Limb (tissue), 2 donors: ENCODE measurements at regions not wholly inside any gene's neighbourhood (a gene's known extent, or its start where the extent isn't known, plus 50 kb on each side); places are given as distances from the start of the nearest gene placed in this dataset.
"Not testable (repeated sequence)": the region's sequence is repeated elsewhere in the genome, so short reads cannot be mapped to it uniquely, and the experiment has no call there.

ENCODE experiments used
- DNase-seq, 2 donors: peaks; one replicate each; pipeline ENCODE4 v3.0.0-alpha.2; 2016; ENCODE audit errors: extremely low spot score in 2 of 2

DNA sequence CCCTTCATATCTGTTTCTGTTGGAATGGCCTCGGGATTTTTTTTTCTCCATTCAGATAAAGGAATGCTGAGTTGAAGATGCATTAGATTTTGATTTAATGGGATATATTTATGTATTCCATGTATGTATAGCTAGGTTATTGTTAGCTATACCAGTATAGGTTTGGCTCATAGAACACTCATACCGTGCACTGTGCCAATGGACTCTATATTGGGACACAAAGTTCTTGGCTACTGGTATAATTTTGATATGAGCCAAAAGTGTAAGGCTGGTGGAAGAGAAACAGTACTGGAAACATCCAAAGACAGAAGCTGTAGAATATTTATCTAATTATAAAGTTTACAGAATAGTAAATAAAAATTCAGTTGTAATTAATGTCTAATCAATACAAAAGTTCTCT is 1912.1 kb downstream of the STIM2 start:
- no peak for DNase-seq

DNA sequence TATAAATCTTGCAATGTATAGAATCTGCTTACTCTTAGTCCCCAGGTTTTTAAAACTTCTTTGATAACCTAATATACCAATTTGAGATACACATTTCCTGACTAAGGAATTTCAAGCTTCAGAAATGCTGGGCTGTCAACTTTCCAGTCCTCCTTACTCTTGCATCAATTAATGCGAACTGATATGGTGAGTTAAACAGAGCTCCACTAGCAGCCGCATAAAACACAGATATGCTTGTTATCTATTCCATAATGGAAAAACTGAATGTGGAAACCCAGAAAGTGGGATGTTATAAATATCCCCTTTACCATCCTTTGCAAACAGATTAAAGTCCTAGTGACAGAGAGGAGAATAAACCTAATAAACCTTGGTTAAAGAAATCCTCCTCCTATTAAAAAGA is 1913.7 kb downstream of the STIM2 start:
- DNase-seq: no peak

DNA sequence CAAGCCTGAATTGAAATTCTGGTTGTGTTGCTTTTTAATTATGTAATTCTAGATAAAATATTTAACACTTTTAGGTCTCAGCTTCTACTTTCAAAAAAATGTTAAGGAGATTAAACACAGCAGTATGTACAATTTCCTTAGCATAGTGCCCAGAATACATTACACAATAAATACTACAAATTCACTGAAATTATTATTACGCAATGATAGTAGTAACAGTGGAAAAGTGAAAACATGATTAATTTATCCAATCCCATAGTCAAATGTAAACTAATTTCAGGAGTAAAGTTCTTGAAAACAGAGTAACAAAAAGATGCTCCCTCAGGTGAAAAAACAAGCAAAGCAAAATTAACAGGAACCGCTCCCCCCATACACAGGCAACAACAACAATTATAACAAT is 1915.4 kb downstream of the STIM2 start:
- DNase-seq: no peak

DNA sequence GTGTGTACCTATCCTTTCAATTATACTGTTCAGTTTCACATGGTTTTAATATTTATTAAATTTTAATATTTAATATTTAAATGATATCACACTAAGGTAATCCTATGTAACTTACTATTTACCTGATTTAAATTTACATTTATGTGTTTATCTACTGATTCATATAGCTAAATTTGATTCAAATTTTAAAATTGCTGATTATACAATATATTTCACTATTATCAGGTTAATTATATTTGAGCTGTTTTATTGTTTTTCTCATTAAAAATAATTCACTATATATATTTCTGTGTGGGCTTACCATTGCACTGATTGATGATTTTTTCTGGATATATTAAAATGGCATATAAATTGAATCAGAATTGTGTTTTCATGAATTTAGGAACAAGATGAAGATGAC is 1923.5 kb downstream of the STIM2 start:
- DNase-seq: no peak

DNA sequence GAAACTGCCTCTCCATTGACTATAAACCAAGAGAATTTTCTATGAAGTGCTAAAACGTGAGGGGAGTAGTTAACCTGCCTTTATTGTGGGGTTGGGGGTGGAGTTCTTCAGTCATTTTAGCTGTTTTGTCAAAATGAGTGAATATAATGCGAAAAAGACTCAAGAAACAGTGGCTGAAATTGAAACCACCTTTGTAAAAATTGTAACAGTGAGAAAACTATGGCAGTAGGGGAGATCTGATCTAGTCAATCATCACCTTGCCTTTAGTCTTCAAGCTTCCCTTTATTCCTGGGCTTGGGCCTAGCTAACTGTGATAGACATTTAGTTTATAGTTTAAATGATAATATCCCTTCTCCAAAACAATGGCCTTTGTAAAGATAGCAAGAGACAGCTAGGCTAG is 1927.3 kb downstream of the STIM2 start:
- DNase-seq: no peak

DNA sequence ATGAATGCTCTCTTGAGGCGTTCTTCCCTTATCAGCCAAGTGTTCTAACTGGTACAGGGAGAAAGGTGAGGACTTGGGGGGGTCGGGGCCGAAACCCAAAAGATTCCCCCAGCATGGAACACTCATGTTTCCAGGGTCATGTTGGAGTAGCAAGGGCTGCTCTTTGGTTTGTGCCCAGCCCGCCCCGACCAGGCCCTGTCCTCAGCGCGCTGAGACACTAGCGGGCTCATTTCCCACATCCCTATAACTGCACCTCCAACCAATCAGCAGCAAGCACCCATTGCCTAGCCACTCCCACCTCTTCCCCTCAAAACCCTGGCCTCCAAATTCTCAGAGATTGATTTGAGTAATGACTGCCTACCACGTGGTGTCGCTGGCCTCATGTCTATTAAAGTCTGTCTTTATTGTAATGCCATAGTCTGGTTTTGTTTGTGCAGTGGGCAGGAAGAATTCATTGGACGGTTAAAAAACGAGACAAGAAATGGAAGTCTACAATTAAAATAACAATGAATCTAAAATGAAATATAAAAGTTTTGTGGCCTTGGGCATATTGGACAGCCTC is 1928.4 kb downstream of the STIM2 start:
- no peak for DNase-seq

DNA sequence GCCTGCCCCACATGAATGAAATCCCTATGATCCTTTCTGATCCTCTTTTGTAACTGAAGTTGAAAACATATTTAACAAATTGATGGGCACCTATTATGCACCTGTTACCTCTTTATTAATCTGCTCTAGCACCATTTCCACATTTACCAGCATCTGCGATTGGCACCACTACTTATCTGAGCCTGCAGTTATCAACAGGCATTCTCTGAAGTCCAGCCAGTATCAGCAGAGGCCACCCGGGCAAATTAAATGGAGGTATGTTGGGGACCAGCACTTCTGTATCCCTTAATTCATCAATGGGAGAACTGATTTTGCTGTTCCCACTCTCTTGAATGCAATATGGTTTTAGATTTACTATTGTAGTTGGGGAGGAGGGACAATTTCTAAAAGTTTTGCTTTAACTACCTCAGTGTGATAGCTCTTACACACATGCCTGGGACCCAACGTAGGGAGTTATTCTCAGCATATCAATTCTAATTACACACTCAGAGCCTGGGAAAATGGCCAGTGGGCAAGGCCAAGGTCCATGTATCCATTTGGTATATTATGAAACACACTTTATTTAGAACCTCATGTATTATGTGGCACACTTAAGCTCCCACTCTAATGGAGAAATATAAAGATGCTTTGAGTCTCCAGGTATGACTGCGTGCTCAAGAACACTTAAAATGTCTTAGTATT is 1927.1 kb upstream of the PCDH7 start:
- no peak for DNase-seq

DNA sequence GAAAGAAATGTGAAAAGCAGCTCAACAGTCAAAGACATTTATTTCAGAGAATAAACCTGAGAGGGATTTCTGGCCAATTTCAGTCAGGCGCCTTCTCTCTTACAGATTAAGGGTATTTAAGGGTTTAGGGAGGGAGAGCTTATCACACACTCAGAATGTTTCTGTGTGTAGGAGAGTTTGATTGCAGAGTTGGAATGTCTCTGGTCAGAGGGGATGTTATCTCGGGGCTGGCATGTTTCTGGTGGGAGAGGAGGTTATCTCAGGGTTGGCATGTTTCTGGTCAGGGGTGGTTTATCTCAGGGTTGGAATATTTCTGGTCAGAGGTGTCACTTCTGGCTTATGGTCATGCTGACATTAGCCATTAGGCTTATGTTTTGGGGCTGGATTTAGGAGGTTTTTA is 1920.5 kb upstream of the PCDH7 start:
- DNase-seq: no peak

DNA sequence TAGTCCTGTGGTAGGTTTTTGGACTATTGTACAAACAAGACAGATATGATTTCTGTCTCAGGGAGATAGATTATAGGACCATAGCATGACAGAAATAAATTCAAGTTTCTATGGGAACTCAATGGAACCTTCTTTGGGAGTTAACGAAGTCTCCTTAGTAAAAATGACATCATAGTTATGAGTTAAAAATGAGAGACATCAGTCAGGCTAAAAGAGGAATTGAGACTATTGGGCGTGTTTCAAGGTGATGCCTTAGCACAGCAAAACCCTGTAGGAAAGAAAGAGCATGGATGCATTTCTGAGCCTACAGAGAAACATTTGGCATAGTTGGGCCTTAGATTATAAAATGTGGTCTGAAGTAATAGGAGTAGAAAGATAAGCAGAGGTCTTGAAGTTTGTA is 1909.1 kb upstream of the PCDH7 start:
- DNase-seq: no peak

DNA sequence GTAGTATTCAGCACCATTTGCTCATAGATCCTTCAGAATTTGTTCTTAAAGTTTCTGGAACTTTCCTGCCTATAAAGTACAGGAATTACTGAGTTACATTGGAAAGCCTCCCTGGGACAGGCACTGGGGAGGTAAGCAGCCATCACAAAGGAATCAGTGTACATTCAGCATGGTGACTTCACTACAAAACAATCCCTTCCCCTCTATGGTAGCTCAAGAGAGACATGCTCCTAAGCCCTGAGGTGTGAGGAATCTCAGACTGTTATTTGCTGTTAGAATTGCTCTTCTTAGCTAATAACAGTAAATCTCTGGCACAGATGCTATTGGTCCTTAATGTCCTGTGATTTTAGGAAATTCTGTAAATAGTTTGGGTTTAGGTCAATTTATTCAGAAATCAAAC is 1898.0 kb upstream of the PCDH7 start:
- no peak for DNase-seq

DNA sequence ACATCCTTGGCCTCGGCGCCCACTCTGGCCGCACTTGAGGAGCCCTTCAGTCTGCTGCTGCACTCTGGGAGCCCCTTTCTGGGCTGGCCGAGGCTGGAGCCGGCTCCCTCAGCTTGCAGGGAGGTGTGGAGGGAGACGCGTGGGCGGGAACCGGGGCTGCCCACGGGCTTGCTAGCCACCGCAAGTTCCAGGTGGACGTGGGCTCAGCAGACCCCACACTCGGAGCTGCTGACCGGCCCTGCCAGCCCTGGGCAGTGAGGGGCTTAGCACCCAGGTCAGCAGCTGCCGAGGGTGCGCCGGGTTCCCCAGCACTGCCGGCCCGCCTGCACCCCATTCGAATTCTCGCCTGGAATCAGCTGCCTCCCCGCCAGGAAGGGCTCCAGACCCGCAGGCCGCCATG is 1892.3 kb upstream of the PCDH7 start:
- no peak for DNase-seq

DNA sequence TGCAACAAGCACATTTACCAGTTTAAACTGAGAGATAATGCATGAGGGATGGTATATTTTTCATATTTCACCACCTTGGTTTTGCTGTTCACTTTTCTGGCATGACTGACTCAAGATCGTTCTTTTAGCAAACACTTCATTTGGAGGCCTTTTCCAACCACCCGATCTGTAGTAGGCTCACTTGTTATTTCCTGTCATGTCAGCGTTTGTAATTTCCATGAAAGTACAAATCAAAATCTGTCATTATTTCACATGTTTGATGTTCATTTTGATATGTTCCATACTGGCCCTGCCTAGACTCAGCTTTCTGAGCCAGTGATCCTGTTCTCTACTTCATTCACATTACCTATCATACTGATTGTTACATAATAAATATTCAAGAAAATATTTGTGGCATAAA is 1888.3 kb upstream of the PCDH7 start:
- DNase-seq: no peak

DNA sequence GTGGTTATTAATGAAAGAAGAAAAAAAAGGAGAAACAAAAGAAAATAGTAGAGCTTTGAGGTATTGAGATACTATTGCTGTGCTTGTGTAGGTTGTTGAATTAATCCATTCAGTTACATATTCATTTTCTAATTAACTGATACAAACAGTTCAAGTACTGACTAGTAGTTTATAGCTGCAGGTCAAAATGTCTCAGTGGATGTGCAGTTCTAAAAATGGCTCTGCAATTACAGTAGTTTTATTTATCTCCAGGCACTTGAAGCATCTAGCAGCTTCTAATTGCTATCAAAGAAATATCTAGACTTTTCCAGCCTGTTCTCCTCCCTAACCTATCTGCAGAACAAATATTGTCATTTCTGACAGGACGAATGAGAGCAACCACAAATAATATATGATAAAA is 1887.7 kb upstream of the PCDH7 start:
- DNase-seq: no peak

DNA sequence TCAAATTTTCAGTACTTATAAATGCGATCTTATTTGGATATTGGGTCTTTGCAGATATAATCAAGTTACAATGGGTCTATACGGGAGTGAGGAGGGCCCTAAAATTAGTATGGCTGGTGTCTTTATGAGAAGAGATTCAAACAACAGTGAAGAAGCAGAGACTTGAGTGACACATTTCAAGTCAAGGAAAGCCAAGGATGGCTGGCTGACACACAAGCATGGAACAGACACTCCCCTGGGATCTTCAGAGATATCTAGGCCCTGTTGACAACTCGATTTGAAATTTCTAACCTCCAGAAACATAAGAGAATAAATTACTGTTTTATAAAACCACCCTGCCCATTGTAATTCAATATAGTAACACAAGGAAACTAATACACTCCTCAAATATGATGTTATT is 1886.0 kb upstream of the PCDH7 start:
- DNase-seq: no peak

DNA sequence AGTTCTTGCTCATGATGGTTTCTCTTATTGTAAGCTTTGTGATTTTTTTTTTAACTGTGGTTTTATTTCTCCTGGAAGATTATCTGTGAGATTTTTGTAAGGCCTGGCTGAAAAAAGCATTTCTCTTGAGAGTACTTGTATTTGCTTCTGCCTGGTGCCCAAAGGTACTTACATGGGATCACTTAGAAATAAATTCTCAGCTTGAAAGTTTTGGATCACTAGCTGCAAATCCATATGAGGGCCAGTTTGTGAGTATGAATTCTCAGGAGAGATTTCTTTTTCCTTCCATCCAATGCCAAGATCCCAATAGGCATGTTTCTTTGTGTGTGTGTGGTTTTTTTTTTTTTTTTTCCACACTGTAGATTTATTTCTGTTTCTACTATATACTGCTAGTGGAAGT is 1884.7 kb upstream of the PCDH7 start:
- no peak for DNase-seq

DNA sequence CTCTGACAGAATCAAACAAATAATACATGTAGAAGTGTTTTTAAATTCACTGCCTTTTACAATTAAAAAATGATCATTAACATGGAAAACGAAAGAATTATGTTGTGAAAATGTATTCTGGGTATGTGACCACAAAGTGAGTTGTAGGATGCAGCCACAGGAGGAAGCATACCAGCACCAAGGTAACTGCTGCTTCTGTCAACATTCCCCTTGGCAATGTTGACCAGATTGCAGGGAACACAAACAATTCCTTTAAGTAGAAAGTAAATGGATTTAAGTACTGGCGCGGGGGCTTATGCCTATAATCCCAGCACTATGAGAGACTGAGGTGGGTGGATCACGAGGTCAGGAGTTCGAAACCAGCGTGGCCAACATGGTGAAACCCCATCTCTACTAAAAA is 1877.9 kb upstream of the PCDH7 start:
- no peak for DNase-seq

DNA sequence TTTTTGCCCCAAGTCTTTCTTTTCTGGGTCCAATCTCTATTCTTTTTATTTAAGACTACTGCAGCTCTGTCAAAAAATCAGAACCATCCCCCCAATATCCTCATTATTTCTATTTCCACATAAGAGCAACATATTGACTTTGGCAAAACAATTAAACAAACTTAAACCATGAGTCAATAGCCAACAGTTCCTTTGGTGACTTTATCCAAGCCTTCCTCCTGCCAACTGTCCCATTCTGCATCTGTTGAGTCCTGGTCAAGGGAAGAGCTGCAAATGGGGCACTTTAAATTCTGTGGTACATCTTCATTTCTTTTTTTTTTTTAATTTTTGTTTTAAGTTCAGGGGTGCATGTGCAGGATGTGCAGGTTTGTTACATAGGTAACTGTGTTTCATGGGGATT is 1875.0 kb upstream of the PCDH7 start:
- DNase-seq: no peak

DNA sequence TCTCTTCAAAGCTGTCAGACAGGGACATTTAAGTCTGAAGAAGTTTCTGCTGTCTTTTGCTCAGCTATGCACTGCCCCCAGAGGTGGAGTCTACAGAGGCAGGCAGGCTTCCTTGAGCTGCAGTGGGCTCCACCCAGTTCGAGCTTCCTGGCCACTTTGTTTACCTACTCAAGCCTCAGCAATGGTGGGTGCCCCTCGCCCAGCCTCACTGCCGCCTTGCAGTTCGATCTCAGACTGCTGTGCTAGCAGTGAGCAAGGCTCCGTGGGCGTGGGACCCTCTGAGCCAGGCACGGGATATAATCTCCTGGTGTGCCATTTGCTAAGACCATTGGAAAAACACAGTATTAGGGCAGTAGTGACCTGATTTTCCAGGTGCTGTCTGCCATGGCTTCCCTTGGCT is 1863.1 kb upstream of the PCDH7 start:
- DNase-seq: not testable (repeated sequence)

DNA sequence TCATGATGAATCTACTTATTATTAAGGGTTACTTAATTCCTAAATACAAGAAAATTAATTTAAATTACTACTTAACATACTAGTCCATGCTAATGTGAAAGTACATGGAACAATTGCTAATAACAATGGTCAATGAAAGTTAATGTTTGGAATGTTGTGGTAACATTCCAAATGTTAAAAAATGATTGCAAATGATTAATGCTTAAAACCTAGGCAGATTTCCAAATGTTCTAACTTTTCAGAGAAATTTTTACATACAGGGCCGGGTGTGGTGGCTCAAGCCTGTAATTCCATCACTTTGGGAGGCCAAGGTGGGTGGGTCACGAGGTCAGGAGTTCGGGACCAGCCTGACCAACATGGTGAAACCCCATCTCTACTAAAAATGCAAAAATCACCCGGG is 1851.3 kb upstream of the PCDH7 start:
- DNase-seq: no peak

DNA sequence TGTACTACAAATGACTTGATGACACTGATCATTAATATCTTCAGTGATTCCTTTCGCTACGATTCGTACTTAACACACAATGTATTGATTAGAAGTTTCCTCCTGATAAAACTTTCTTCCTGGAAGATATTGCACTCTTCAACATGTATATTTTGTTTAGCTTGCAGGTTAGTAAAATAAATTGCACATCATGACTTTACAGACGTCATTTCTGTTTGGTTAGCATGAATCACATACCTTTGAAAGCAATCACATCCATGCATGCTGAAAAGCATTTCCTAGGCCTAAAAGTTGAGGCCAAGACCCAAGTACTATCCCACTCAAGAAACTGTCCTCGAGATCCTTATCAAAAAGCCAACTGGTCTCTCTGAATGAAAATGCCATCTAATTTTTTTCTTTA is 1841.0 kb upstream of the PCDH7 start:
- no peak for DNase-seq

DNA sequence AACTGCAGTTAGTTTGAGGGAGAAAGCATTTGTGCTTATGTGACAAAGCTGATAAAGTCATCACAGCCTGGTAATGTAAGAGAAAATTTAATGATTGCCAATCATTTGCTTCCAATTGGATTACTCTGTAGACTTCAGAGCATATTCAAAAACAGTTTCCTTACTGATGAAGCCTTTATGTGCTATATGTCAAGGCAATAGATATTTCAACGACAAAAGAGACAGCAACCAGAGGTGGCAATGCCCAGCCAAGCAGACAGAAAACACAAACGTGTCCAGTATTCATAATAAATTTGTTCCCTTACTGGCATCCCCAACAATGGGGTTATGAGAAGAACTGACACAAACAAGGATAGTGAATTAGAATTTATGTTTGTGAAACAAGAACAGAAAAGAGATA is 1840.3 kb upstream of the PCDH7 start:
- no peak for DNase-seq

DNA sequence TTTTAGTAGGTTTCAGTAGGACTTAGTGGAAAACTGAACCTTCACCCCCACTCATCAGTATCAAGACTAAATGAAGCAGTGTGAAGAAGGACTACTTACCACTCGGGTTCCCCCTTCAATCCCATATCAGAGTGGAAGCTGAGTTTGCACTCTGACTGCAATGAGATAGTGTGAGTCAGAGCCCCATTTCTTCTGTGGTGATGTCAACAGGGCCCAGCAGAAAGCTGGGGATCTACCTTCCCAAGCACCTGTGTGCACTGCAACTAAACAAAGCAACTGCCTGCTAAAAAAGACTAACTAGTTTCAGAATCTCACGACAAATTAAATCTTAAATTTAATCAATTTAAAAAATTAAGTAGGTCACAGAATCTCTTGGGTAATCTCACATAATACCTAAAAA is 1837.0 kb upstream of the PCDH7 start:
- DNase-seq: no peak

DNA sequence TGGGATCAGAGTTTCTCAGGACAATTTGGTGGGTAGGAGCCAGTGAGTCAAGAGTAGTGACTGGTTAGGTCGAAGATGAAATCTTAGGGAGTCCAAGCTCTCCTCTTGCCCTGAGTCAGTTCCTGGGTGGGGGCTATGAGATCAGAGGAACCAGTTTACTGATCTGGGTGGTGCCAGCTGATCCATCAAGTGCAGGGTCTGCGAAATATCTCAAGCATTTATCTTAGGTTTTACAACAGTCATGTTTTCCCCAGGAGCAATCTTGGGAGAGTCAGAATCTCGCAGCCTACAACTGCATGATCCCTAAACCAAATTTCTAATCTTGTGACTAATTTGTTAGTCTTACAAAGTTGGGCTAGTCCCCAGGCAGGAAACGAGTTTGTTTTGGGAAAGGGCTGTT is 1833.2 kb upstream of the PCDH7 start:
- no peak for DNase-seq
